ENCODE measurements at regions not wholly inside any gene's neighbourhood (a gene's known extent, or its start where the extent isn't known, plus 50 kb on each side); places are given as distances from the start of the nearest gene placed in this dataset.

DNA sequence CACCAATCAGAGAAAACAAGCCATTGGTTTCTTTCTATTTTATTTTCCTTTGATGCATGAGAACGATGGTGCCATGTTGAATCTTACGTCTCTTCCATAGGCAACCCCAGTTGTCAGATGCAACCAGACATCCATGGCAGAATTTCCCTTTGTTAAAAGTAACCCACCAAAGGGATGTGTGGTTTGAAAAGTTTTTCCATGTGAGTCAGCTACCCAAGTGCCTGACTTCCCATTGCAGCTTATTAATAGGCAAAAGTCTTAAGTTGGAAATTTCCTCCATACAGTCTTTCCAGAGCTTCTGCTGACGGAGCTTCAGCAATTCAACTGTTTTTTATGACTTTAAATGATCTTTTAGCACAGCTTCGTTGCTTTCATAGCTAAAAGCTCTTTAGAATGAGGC, 73.8 kb upstream of the FAM216B start:
- TF ChIP-seq, protein P1, sequence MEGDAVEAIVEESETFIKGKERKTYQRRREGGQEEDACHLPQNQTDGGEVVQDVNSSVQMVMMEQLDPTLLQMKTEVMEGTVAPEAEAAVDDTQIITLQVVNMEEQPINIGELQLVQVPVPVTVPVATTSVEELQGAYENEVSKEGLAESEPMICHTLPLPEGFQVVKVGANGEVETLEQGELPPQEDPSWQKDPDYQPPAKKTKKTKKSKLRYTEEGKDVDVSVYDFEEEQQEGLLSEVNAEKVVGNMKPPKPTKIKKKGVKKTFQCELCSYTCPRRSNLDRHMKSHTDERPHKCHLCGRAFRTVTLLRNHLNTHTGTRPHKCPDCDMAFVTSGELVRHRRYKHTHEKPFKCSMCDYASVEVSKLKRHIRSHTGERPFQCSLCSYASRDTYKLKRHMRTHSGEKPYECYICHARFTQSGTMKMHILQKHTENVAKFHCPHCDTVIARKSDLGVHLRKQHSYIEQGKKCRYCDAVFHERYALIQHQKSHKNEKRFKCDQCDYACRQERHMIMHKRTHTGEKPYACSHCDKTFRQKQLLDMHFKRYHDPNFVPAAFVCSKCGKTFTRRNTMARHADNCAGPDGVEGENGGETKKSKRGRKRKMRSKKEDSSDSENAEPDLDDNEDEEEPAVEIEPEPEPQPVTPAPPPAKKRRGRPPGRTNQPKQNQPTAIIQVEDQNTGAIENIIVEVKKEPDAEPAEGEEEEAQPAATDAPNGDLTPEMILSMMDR (IDR thresholded peaks at IDR 0.05; ENCODE audit: insufficient read depth, low read length): no peak
- TF ChIP-seq POLR2AphosphoS5 (IDR thresholded peaks at IDR 0.05; ENCODE audit: low read depth): no peak
- no peak for TF ChIP-seq REST (IDR thresholded peaks at IDR 0.05; ENCODE audit: insufficient replicate concordance, low read depth)
